K562 (cell line): ENCODE measurements at regions not wholly inside any gene's neighbourhood (a gene's known extent, or its start where the extent isn't known, plus 50 kb on each side); places are given as distances from the start of the nearest gene placed in this dataset.

ENCODE experiments used
- ARHGAP35 ChIP-seq: fragments of 450-650 bp; IDR thresholded peaks from 2 replicates; pipeline ENCODE4 v1.6.1; 2018; ENCODE audit not compliant: partially characterized antibody
- ERF ChIP-seq: fragments of 450-650 bp; formaldehyde crosslinking; IDR thresholded peaks from 2 replicates; pipeline ENCODE4 v1.4.0; 2020; ENCODE audit warnings: mild to moderate bottlenecking, mixed read lengths
- VEZF1 ChIP-seq: fragments of 200-800 bp; sonication (Bioruptor generic); IDR thresholded peaks from 2 replicates; pipeline ENCODE4 v1.6.1; 2017; ENCODE audit warnings: missing genetic modification characterization, missing compliant biosample characterization
- ZBTB1 ChIP-seq: sonication (generic); formaldehyde crosslinking; IDR thresholded peaks from 2 replicates; pipeline ENCODE4 v1.8.1; 2023; ENCODE audit warnings: missing genetic modification reagents, low read depth, mild to moderate bottlenecking, borderline replicate concordance

DNA sequence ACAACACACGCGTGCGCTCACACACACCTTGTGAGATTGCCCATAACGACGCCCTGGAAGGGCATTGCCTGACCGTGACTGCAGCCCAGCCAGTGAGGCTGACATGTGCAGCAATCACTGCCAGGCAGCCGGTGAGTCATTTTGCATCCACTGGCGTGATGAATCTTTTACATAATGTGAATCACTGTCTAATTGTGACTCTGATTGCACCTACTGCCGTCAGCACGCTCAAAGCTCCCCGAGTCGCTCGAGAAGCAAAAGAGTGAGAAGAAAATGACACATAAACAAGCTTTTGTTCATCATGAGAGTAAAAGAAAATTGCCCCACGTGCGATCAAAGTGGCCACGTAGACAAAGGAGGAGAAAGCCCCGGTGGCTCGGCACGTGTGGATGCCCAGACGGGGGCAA lies 117.4 kb upstream of the PFKP start:
- TF ChIP-seq VEZF1 (CRISPR knock-in tag): no peak
- TF ChIP-seq ERF (CRISPR knock-in tag): no peak
- TF ChIP-seq ARHGAP35: no peak
- no peak for TF ChIP-seq ZBTB1 (CRISPR knock-in tag)
